WTC11 (cell line): ENCODE measurements at regions not wholly inside any gene's neighbourhood (a gene's known extent, or its start where the extent isn't known, plus 50 kb on each side); places are given as distances from the start of the nearest gene placed in this dataset.

Source experiments
- CTCF ChIP-seq: fragments of 200-600 bp; IDR thresholded peaks from 2 replicates; pipeline ENCODE4 v1.8.0; 2022; ENCODE audit warnings: antibody characterized with exemption
- TEAD1 ChIP-seq: sonication (generic); formaldehyde crosslinking; IDR thresholded peaks from 2 replicates; pipeline ENCODE4 v1.8.0; 2022; ENCODE audit warnings: mild to moderate bottlenecking, missing genetic modification reagents
- TF ChIP-seq, protein P1 (sequence below): sonication (generic); formaldehyde crosslinking; IDR thresholded peaks from 2 replicates; pipeline ENCODE4 v1.8.0; 2022; ENCODE audit warnings: mild to moderate bottlenecking, missing genetic modification reagents

DNA sequence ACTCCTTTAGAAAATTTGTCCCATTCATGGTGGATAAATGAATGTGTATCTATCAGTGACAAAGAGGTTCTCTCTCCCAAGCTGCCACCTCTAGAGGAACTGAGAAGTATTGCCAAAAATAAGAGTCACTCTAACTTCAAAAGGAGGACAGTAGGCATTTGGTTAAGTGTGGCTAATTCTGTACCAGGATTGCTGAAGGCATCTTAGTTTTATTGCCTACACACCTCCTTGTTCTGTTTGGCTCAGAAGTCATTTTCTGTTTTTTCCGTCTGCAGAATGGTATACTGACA lies 189.0 kb upstream of the MPPED2 start:
- TF ChIP-seq, protein P1, sequence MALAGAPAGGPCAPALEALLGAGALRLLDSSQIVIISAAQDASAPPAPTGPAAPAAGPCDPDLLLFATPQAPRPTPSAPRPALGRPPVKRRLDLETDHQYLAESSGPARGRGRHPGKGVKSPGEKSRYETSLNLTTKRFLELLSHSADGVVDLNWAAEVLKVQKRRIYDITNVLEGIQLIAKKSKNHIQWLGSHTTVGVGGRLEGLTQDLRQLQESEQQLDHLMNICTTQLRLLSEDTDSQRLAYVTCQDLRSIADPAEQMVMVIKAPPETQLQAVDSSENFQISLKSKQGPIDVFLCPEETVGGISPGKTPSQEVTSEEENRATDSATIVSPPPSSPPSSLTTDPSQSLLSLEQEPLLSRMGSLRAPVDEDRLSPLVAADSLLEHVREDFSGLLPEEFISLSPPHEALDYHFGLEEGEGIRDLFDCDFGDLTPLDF = no peak
- TF ChIP-seq TEAD1 (CRISPR knock-in tag) = no peak
- no peak for TF ChIP-seq CTCF
